ENCODE measurements at regions not wholly inside any gene's neighbourhood (a gene's known extent, or its start where the extent isn't known, plus 50 kb on each side); places are given as distances from the start of the nearest gene placed in this dataset.
"Not testable (repeated sequence)": the region's sequence is repeated elsewhere in the genome, so short reads cannot be mapped to it uniquely, and the experiment has no call there.

DNA sequence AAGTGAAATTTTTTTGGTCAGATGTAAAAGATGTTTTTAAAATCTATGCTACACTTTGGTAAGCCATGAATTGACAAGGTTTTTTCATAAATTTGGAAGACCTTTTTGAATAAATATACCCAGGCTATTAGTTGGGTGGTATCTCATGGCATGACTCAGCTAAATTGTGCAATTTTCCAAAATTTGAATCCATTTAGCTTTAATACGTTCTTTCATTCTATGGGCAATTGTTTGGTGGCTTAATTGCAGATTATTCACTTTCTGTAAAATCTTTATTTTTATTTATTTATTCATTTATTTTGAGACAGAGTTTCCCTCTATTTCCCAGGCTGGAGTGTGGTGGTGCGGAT is 82.8 kb upstream of the TNRC6A start:
- DNase-seq (ENCODE audit: insufficient read length, low spot score), result no peak
- FAIRE-seq, result no peak
- TF ChIP-seq, protein P1, sequence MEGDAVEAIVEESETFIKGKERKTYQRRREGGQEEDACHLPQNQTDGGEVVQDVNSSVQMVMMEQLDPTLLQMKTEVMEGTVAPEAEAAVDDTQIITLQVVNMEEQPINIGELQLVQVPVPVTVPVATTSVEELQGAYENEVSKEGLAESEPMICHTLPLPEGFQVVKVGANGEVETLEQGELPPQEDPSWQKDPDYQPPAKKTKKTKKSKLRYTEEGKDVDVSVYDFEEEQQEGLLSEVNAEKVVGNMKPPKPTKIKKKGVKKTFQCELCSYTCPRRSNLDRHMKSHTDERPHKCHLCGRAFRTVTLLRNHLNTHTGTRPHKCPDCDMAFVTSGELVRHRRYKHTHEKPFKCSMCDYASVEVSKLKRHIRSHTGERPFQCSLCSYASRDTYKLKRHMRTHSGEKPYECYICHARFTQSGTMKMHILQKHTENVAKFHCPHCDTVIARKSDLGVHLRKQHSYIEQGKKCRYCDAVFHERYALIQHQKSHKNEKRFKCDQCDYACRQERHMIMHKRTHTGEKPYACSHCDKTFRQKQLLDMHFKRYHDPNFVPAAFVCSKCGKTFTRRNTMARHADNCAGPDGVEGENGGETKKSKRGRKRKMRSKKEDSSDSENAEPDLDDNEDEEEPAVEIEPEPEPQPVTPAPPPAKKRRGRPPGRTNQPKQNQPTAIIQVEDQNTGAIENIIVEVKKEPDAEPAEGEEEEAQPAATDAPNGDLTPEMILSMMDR (IDR thresholded peaks at IDR 0.05; ENCODE audit: insufficient read depth, missing control alignments), result no peak

DNA sequence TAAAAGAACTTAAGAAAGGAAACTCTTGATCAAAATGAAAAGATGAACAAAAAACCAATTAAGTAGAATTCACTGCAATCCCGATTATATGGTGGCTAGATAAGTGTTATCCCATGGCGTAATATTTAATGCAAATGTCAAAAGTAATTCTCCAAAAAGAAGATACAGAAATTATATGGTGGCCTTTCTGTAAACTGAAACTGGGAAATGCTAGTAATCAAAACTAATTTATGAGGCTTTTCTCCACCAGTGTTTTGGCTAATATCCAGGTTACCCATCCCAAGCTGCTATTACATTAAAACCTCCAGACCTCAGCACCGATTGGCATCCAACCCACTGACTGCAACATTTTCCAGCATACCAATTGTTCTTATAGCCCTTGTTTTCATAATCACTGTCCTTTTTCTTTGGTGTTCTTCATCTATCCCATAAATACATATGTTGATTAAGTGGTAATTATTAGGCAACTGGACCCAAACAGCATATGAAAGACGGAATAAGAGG is 77.2 kb upstream of the TNRC6A start:
- TF ChIP-seq, protein P1 (IDR thresholded peaks at IDR 0.05; ENCODE audit: insufficient read depth, missing control alignments), result no peak
- DNase-seq (ENCODE audit: insufficient read length, low spot score) (no peak), FAIRE-seq (no peak)

DNA sequence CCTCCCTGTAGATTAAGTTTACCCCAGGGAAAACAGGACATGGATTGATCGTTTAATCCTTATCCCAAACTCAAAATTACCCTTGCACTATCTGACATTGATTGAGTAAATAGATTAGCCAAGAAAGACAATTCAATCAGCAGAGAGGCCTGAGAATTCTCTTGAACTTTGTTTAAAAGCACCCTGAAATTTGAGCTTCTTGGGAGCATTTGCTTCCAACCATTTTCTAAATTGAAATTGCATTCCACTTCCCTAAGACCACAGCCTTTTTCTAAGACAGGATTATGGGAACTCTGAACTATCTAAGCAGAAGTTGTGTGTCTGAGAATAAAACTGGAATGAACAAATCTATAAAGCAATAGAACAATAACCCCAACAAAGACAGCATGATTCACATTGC is 76.6 kb upstream of the TNRC6A start:
- FAIRE-seq (no peak), DNase-seq (ENCODE audit: insufficient read length, low spot score) (no peak)
- TF ChIP-seq, protein P1 (IDR thresholded peaks at IDR 0.05; ENCODE audit: insufficient read depth, missing control alignments), result no peak

DNA sequence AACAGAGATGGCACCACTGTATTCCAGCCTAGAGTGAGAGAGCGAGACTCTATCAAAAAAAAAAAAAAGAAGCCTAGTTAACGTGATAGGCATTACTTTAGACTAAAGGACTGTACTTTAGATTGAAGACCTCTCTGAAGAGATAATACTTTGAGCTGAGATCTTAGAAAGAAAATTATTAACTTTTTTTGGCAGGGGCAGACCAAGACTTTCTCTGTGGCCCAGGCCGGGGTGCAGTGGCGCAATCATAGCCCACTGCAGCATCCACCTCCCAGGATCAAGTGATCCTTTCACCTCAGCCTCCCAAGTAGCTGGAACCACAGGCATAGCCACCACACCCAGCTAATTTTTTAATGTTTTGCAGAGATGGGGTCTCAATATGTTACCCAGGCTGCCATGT is 75.7 kb upstream of the TNRC6A start:
- TF ChIP-seq, protein P1 (IDR thresholded peaks at IDR 0.05; ENCODE audit: insufficient read depth, missing control alignments), result no peak
- FAIRE-seq, result no peak
- no peak for DNase-seq (ENCODE audit: insufficient read length, low spot score)

DNA sequence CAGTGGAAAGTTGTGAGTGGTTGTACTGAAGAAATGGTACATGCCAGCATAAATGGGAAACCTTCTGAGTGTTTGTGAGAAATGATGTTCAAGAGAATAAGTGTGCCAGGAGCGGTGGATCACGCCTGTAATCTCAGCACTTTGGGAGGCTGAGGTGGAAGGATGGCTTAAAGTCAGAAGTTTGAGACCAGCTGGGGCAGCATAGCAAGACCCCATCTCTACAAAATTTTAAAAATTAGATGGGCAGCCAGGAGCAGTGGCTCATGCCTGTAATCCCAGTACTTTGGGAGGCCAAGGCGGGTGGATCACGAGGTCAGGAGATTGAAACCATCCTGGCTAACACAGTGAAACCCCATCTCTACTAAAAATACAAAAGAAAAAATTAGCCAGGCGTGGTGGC is 63.5 kb upstream of the TNRC6A start:
- not testable (repeated sequence) for FAIRE-seq; DNase-seq (ENCODE audit: insufficient read length, low spot score)

DNA sequence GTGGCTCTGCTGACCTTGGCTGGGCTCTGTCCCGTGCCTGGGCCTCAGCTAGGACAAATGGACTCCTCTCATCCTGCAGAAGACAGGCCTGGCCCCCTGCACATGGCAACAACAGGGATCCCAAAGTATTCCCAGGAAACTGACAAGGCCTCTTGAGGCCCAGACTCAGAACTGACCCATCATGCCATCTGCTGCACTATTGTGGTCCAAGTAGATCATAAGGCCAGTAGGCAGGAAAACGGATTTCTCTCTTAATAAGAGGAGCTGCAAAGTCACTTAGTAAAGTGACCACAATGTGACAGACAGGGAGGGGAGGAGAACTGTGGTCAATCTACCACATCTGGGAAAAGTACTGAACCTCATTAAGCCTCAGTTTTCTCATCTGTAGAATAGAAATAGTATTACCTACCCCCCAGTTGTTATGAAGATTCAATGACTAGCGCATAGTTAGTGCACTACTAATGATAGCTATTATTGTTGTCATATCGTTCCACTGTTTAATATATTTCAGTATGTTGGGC is 62.1 kb upstream of the TNRC6A start:
- TF ChIP-seq, protein P1 (IDR thresholded peaks at IDR 0.05; ENCODE audit: insufficient read depth, missing control alignments), result no peak
- no peak for FAIRE-seq
- no peak for DNase-seq (ENCODE audit: insufficient read length, low spot score)

DNA sequence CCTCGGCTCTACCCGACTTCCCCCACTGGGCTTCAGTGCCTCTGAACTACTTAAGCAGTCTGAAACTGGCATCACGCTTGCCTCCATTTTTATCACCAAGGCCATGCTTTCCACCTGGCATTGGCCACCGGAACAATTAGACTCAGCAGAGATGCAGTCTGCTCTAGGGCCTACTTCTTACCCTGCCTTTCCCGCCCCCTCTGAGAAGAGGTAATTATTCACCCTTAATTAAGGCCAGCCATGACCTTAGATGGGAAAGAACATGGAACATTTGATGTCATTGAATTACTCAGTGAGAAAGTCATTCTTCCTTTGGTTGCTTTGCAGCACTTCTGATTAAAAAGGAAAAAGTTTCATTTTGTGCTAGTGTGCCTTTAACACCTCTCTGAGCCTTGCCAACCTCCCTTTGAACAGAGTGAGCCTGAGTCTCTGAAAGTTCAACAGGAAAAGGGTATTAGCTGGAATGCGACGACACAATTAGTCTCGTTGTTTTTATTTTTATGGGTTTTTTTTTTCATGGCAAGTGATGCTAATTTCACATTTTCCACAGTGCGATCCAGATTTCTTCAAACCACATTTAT is 60.9 kb upstream of the TNRC6A start:
- no peak for DNase-seq (ENCODE audit: insufficient read length, low spot score)
- TF ChIP-seq, protein P1 (IDR thresholded peaks at IDR 0.05; ENCODE audit: insufficient read depth, missing control alignments), result no peak
- no peak for FAIRE-seq

All from D721Med (cell line).